Common myeloid progenitor, CD34-positive (primary cell): ENCODE measurements at regions not wholly inside any gene's neighbourhood (a gene's known extent, or its start where the extent isn't known, plus 50 kb on each side); places are given as distances from the start of the nearest gene placed in this dataset.

Source experiments
- CTCF ChIA-PET: fragments of 350-600 bp; sonication (Branson Sonifier 250); formaldehyde crosslinking; loops from one replicate; lab custom pipeline; 2021; ENCODE audit warnings: antibody characterized with exemption; lab: Charles Lee
- POLR2A ChIA-PET: fragments of 350-600 bp; sonication (Branson Sonifier 250); formaldehyde crosslinking; loops from one replicate; lab custom pipeline; 2021; ENCODE audit warnings: antibody characterized with exemption; lab: Charles Lee
- DNase-seq, 3 donors: peaks; one replicate each; pipeline versions ENCODE4 v3.0.0 to v3.0.0-alpha.2; 2013
- H3K27ac ChIP-seq, 2 experiments: 1 replicate in 1 of 2; 2 replicates in 1 of 2; pipeline ENCODE4 v1.7.0; 2013; ENCODE audit warnings: inconsistent platforms in 2 of 2, low read length in 2 of 2, mild to moderate bottlenecking in 2 of 2, low read depth in 1 of 2, moderate library complexity in 1 of 2; ENCODE audit not compliant: severe bottlenecking in 2 of 2, insufficient read depth in 1 of 2, poor library complexity in 1 of 2
- H3K27me3 ChIP-seq, 5 experiments: replicated peaks in 2 of 5; 1 replicate in 3 of 5; 2 replicates in 2 of 5; pipeline versions ENCODE4 v1.6.1 to v1.7.0; 2013; ENCODE audit warnings: low read length in 4 of 5, mild to moderate bottlenecking in 2 of 5, moderate library complexity in 2 of 5, inconsistent platforms in 1 of 5; ENCODE audit not compliant: insufficient read depth in 5 of 5, control insufficient read depth in 4 of 5
- H3K36me3 ChIP-seq, 4 experiments: 1 replicate in 2 of 4; 2 replicates in 2 of 4; pipeline versions ENCODE4 v1.6.1 to v1.7.0; 2013; ENCODE audit warnings: low read length in 3 of 4, control low read depth in 1 of 4, mild to moderate bottlenecking in 1 of 4; ENCODE audit not compliant: control insufficient read depth in 4 of 4, insufficient read depth in 4 of 4
- H3K4me1 ChIP-seq, 4 experiments: 1 replicate in 3 of 4; 2 replicates in 1 of 4; pipeline versions ENCODE4 v1.6.1 to v1.7.1; 2013; ENCODE audit warnings: low read length in 3 of 4, mild to moderate bottlenecking in 3 of 4, control low read depth in 1 of 4, inconsistent platforms in 1 of 4, moderate library complexity in 1 of 4; ENCODE audit not compliant: control insufficient read depth in 4 of 4, insufficient read depth in 4 of 4; ENCODE audit errors: control extremely low read depth in 1 of 4
- H3K4me3 ChIP-seq, 7 experiments: 1 replicate in 4 of 7; 2 replicates in 3 of 7; pipeline versions ENCODE4 v1.5.1 to v1.7.0; 2013; ENCODE audit warnings: mild to moderate bottlenecking in 7 of 7, low read length in 6 of 7, moderate library complexity in 6 of 7, inconsistent platforms in 2 of 7, low read depth in 2 of 7, control low read depth in 1 of 7; ENCODE audit not compliant: insufficient read depth in 4 of 7, control insufficient read depth in 1 of 7; ENCODE audit errors: extremely low read depth in 1 of 7
- H3K9me3 ChIP-seq, 5 experiments: 1 replicate in 4 of 5; 2 replicates in 1 of 5; pipeline versions ENCODE4 v1.6.1 to v1.7.1; 2013; ENCODE audit warnings: low read length in 4 of 5, mild to moderate bottlenecking in 2 of 5, inconsistent platforms in 1 of 5, low read depth in 1 of 5, moderate library complexity in 1 of 5; ENCODE audit not compliant: control insufficient read depth in 4 of 5, insufficient read depth in 2 of 5; ENCODE audit errors: control extremely low read depth in 1 of 5
- WGBS: methylation state at CpG from one replicate; pipeline ENCODE4 v1.1.5; 2013; ENCODE audit not compliant: insufficient coverage; 5-methylcytosine and 5-hydroxymethylcytosine counted together

GRCh38 chr17:79322211-79323123, 247.8 kb downstream of the ENGASE start:
- DNase-seq, result no peak
- ChIA-PET CTCF (interaction anchor here (1.4 kb wide), 1 partner anchor 10 kb away, joined by 3 read pairs; no protein-coding TSS in a partner anchor), POLR2A (no interaction called here)
- no peak overlapping the region for H3K27ac ChIP-seq
- WGBS, result 81% methylated on average over 14 of the region's 14 CpGs
- H3K27me3 ChIP-seq, result peaks cover 0 to 52% (median 6%) of the 10 kb centered on the region in 5 experiments
- H3K4me1 ChIP-seq, result no peaks in the 10 kb centered on the region
- H3K9me3 ChIP-seq, result no peaks in the 10 kb centered on the region
- no peaks in the 10 kb centered on the region for H3K36me3 ChIP-seq
- H3K4me3 ChIP-seq, result no peak overlapping the region

- Histone ChIP-seq H3K4me1 (no peaks in the 10 kb centered on the region), H3K36me3 (no peaks in the 10 kb centered on the region), H3K27ac (no peak overlapping the region), H3K27me3 (peaks cover 2 to 60% (median 9%) of the 10 kb centered on the region in 5 experiments), H3K4me3 (no peak overlapping the region), H3K9me3 (no peaks in the 10 kb centered on the region)
- 75% methylated on average over 5 of the region's 7 CpGs for WGBS
- CTCF ChIA-PET, result no interaction called here
- POLR2A ChIA-PET, result no interaction called here
- no peak for DNase-seq
Observed at GRCh38 chr17:79320331-79320730, 245.7 kb downstream of the ENGASE start.

- Histone ChIP-seq H3K36me3 (no peaks in the 10 kb centered on the region), H3K9me3 (no peaks in the 10 kb centered on the region), H3K4me3 (no peak overlapping the region), H3K27me3 (peaks cover 2 to 77% (median 8%) of the 10 kb centered on the region in 5 experiments), H3K27ac (no peak overlapping the region), H3K4me1 (no peaks in the 10 kb centered on the region)
- no peak for DNase-seq
- WGBS, result 100% methylated on average over 1 of the region's 5 CpGs
- POLR2A ChIA-PET, result no interaction called here
- CTCF ChIA-PET, result no interaction called here
Observed at GRCh38 chr17:79317916-79318315, 243.3 kb downstream of the ENGASE start.

- H3K27me3 ChIP-seq, result peaks cover 2 to 81% (median 8%) of the 10 kb centered on the region in 5 experiments
- H3K27ac ChIP-seq, result no peak overlapping the region
- ChIA-PET CTCF (no interaction called here), POLR2A (no interaction called here)
- 74% methylated on average over 4 of the region's 6 CpGs for WGBS
- H3K4me1 ChIP-seq, result no peaks in the 10 kb centered on the region
- no peaks in the 10 kb centered on the region for H3K36me3 ChIP-seq
- no peak for DNase-seq
- no peaks in the 10 kb centered on the region for H3K9me3 ChIP-seq
- no peak overlapping the region for H3K4me3 ChIP-seq
Observed at GRCh38 chr17:79316805-79317204, 242.2 kb downstream of the ENGASE start.

GRCh38 chr17:79315358-79316105, 240.9 kb downstream of the ENGASE start:
- H3K36me3 ChIP-seq, result no peaks in the 10 kb centered on the region
- ChIA-PET CTCF (no interaction called here), POLR2A (no interaction called here)
- no peak overlapping the region for H3K27ac ChIP-seq
- H3K9me3 ChIP-seq, result no peaks in the 10 kb centered on the region
- 20% methylated on average over 25 of the region's 30 CpGs for WGBS
- H3K27me3 ChIP-seq, result peaks cover 2 to 88% (median 8%) of the 10 kb centered on the region in 5 experiments
- H3K4me3 ChIP-seq, result no peak overlapping the region
- H3K4me1 ChIP-seq, result no peaks in the 10 kb centered on the region
- DNase-seq, result no peak

- H3K27me3 ChIP-seq, result peaks cover 2 to 93% (median 8%) of the 10 kb centered on the region in 5 experiments
Observed at GRCh38 chr17:79314617-79315357, 240.2 kb downstream of the ENGASE start.

More at GRCh38 chr17:79314617-79315357, 240.2 kb downstream of the ENGASE start:
- ChIA-PET POLR2A (no interaction called here), CTCF (no interaction called here)
- Histone ChIP-seq H3K4me3 (no peak overlapping the region), H3K4me1 (no peaks in the 10 kb centered on the region), H3K27ac (no peak overlapping the region), H3K9me3 (no peaks in the 10 kb centered on the region), H3K36me3 (no peaks in the 10 kb centered on the region)
- DNase-seq, result no peak
- 76% methylated on average over 10 of the region's 13 CpGs for WGBS
